ENCODE measurements at regions not wholly inside any gene's neighbourhood (a gene's known extent, or its start where the extent isn't known, plus 50 kb on each side); places are given as distances from the start of the nearest gene placed in this dataset.

DNA sequence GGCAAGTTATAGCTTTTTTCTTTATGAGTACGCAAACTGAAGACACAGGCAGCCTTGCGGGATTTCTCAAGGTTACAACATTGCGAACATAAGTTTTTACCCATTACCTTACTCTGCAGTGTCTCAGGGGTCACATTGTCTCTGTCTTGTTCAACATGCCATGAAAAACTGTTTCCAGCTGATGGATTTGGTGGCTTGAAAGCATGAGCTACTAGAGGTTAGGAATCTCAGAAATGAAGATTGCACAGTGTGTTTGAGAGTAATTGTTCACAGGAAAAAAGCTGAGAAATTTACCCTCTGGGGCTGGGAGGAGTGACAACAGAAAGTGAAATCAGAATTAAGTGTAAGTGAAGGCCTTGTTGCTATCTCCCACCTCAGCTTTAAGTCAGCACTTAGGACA is 568.6 kb downstream of the TAFA4 start:
- TF ChIP-seq, protein P1, sequence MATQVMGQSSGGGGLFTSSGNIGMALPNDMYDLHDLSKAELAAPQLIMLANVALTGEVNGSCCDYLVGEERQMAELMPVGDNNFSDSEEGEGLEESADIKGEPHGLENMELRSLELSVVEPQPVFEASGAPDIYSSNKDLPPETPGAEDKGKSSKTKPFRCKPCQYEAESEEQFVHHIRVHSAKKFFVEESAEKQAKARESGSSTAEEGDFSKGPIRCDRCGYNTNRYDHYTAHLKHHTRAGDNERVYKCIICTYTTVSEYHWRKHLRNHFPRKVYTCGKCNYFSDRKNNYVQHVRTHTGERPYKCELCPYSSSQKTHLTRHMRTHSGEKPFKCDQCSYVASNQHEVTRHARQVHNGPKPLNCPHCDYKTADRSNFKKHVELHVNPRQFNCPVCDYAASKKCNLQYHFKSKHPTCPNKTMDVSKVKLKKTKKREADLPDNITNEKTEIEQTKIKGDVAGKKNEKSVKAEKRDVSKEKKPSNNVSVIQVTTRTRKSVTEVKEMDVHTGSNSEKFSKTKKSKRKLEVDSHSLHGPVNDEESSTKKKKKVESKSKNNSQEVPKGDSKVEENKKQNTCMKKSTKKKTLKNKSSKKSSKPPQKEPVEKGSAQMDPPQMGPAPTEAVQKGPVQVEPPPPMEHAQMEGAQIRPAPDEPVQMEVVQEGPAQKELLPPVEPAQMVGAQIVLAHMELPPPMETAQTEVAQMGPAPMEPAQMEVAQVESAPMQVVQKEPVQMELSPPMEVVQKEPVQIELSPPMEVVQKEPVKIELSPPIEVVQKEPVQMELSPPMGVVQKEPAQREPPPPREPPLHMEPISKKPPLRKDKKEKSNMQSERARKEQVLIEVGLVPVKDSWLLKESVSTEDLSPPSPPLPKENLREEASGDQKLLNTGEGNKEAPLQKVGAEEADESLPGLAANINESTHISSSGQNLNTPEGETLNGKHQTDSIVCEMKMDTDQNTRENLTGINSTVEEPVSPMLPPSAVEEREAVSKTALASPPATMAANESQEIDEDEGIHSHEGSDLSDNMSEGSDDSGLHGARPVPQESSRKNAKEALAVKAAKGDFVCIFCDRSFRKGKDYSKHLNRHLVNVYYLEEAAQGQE (IDR thresholded peaks at IDR 0.05; ENCODE audit: low read depth, low read length) = no peak
- TF ChIP-seq TEAD4 (IDR thresholded peaks at IDR 0.05; ENCODE audit: borderline replicate concordance, insufficient read depth) = no peak
- TF ChIP-seq, protein P2, sequence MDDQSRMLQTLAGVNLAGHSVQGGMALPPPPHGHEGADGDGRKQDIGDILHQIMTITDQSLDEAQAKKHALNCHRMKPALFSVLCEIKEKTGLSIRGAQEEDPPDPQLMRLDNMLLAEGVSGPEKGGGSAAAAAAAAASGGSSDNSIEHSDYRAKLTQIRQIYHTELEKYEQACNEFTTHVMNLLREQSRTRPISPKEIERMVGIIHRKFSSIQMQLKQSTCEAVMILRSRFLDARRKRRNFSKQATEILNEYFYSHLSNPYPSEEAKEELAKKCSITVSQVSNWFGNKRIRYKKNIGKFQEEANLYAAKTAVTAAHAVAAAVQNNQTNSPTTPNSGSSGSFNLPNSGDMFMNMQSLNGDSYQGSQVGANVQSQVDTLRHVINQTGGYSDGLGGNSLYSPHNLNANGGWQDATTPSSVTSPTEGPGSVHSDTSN (IDR thresholded peaks at IDR 0.05) = no peak
- TF ChIP-seq, protein P3, sequence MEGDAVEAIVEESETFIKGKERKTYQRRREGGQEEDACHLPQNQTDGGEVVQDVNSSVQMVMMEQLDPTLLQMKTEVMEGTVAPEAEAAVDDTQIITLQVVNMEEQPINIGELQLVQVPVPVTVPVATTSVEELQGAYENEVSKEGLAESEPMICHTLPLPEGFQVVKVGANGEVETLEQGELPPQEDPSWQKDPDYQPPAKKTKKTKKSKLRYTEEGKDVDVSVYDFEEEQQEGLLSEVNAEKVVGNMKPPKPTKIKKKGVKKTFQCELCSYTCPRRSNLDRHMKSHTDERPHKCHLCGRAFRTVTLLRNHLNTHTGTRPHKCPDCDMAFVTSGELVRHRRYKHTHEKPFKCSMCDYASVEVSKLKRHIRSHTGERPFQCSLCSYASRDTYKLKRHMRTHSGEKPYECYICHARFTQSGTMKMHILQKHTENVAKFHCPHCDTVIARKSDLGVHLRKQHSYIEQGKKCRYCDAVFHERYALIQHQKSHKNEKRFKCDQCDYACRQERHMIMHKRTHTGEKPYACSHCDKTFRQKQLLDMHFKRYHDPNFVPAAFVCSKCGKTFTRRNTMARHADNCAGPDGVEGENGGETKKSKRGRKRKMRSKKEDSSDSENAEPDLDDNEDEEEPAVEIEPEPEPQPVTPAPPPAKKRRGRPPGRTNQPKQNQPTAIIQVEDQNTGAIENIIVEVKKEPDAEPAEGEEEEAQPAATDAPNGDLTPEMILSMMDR (IDR thresholded peaks at IDR 0.05) = no peak
- no peak for TF ChIP-seq EZH2phosphoT487 (IDR thresholded peaks at IDR 0.05; ENCODE audit: borderline replicate concordance, low read depth)
- no peak for TF ChIP-seq POLR2AphosphoS5 (IDR thresholded peaks at IDR 0.05; ENCODE audit: low read depth, low read length)
- TF ChIP-seq TAF1 (IDR thresholded peaks at IDR 0.05; ENCODE audit: borderline replicate concordance, low read depth, low read length) = no peak
- no peak for TF ChIP-seq SIN3A (IDR thresholded peaks at IDR 0.05; ENCODE audit: borderline replicate concordance, low read depth, low read length)
